Right kidney (tissue), 1 donor: ENCODE measurements at regions not wholly inside any gene's neighbourhood (a gene's known extent, or its start where the extent isn't known, plus 50 kb on each side); places are given as distances from the start of the nearest gene placed in this dataset.
A peak's percentile ranks its signal among the peaks of the same experiment; 100 is the strongest.

Experiments
- DNase-seq: peaks from one replicate; pipeline ENCODE4 v3.0.0-alpha.2; 2016

GRCh38 chr6:1086446-1087153 lies 225.3 kb upstream of the FOXQ1 start:
- DNase-seq, result no peak

- no peak for DNase-seq
Measured at GRCh38 chr6:1082285-1082935, 229.5 kb upstream of the FOXQ1 start.

DNA sequence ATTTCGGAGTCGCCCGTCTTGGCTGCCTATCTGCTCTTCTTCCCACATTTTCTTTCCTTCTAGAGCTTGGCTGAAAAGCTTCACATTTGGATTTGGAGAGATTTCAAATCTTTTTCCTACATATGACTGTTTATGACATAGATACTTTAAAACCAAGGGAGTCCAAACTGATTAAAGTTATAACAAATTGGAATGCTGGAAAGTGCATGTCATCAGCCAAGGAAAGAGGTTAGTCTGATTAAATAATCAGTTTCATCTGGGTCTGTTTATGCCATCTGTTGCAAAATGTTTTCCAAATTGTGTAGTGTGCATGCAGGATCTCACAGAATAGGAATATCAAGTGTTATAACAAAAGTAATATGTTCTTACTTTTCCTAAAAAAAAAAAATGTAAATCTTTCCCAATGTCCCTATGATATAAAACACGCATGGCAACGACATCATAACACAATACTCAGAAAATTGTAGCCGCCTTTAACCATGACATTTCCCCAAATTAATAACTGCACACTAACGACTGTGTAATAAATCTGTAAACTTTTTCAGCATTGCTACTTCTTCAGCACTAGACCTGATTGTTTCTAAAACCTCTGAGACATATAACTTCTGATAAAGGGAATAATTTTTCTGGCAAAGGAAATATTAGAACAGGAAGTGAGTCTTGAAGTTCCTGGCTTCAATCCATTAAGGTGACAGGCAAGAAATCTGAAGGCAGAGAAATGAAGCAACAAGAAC lies 230.2 kb upstream of the FOXQ1 start:
- no peak for DNase-seq

GRCh38 chr6:1080453-1081337 lies 231.2 kb upstream of the FOXQ1 start:
- DNase-seq, result no peak

GRCh38 chr6:1079525-1079924 lies 232.4 kb upstream of the FOXQ1 start:
- DNase-seq, result no peak

DNA sequence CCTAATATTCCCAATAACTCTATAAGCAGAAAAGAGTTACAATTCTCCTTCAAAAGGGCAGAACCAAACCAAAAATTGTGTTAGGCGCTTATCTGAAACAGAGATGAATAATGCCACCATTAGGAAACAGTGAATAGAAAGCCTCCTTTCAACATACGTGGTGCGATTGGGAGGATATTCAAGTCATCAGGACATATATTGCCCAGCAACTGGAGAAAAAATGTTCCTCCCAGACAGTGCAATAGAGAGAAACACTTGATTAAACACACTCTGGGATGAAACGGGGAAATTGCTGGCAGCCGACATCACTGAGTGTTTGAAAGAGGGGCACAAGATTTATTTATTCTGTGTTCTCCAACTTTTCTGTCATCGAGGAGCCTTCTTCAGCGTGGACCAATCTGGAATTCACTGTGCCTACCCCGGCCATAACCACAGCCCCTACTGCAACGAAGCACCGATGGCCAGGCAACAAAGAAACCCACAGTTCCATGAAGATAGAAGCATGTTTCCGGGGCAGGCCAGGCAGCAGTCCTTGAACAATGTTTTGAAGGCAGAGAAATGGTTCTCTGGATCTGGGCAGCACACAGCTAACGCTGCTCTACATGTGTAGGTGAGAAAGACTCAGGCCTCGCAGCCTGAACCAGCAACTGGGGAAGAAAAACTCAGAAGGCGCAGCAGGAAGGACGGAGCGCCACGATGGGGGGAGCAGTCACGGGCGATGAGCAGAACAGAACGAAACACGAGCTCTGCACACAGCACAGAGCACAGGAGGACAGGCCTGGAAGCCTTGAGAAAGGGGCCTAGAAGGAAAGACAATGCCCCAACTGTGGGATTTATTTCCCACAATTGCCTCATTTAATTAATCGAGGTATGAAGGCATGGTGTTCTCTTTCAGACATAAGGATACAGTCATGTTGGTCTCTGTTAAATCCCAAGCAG lies 234.2 kb upstream of the FOXQ1 start:
- DNase-seq, result peak; percentile 51

DNA sequence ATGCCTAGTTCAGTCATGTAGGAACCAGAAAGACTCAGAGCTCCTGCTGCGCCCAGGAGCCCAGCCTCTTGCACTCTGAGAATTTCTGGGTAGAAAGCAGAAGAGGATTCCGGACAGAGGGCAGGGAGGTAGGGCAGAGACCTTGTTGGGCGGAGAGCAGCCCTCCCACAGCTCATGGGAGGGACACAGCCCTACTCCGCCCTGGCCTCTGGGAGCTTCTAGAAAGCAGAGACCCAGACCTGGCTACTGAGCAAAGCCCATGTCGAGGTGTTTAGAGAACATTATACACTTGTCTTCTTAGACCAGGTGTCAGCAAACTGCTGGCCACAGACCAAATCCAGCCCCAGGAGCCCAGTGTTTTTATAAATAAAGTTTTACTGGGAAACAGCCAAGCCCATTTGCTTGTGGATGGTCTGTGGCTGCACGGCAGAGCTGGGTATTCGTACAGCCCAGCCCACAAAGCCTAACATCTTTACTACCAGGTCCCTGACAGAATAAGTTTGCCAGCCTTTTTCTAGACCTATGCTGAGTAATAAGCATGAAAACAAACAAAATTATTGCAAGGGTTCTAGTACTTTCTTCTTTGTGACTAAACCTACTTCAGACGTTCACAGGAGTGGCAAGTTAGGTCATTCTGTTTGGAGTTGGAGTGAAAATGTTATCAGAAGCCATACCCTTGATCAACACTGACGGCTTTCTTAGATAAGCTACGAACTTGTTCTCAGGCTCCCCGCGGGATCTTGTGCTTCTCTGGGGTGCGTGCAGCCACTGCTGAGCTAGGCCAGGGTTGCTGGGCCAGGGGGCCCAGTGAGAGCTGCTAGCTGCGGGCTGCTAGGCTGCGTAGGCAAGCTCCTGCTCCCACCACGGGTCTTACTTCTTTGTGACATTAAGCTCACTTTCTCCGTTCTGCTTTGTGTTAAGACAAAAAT lies 235.1 kb upstream of the FOXQ1 start:
- DNase-seq, result no peak

DNA sequence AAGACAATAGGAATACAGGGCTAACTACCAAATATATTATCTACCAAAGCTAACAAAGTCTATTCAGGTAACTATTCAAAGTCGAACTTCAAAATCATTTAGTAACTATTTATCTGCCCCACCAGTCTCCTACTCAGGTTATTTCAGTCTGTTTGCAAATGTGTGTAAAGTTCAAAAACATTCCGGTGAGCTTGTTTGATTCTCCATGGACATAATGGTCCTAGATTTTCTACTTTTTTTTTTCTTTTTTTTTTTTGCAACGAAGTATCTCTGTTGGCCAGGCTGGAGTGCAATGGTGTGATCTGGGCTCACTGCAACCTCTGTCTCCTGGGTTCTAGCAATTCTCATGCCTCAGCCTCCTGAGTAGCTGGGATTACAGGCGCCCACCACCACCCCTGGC lies 236.0 kb upstream of the FOXQ1 start:
- no peak for DNase-seq

DNA sequence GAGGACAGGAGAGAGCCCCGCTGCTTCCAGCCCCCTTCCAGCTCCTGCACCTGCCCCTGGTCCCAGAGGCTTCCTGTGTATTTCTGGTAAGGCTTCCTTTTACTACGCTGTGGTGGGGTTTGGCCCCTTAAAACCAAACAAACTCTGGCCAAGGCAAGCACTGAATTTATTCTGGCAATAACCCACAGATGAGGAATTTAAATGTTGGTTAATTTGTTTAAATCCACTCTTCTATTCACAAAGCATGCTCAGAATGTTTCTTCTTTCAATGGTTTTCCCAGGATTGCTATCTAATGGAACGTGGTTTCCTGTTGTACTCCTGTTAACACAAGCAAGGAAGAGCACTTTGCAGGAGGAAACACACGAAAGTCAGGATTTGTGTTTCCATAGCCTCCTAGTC lies 236.5 kb upstream of the FOXQ1 start:
- DNase-seq, result no peak

- DNase-seq, result no peak
Measured at GRCh38 chr6:1070085-1070521, 241.8 kb upstream of the FOXQ1 start.

GRCh38 chr6:1068905-1069304 lies 243.0 kb upstream of the FOXQ1 start:
- DNase-seq, result no peak

GRCh38 chr6:1068068-1068467 lies 243.8 kb upstream of the FOXQ1 start:
- DNase-seq, result no peak

DNA sequence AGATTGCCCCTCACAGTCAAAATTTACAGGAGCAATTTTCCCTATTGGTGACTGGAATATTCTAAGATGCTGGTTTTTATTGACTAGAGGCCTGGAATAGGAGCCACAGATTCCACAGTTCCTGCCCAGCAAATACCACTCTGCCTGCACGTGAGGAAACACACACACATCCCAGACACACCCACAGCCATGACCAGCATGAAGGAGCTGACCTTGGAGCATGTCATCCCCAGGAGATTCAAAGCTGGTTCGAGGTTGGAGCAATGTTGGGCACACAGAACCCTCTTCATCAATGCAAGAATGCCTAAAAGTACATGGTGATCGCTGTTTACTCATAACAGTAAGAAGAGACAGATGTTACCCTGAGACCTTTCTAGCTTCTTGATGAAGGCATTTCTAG lies 244.6 kb upstream of the FOXQ1 start:
- DNase-seq, result no peak

DNA sequence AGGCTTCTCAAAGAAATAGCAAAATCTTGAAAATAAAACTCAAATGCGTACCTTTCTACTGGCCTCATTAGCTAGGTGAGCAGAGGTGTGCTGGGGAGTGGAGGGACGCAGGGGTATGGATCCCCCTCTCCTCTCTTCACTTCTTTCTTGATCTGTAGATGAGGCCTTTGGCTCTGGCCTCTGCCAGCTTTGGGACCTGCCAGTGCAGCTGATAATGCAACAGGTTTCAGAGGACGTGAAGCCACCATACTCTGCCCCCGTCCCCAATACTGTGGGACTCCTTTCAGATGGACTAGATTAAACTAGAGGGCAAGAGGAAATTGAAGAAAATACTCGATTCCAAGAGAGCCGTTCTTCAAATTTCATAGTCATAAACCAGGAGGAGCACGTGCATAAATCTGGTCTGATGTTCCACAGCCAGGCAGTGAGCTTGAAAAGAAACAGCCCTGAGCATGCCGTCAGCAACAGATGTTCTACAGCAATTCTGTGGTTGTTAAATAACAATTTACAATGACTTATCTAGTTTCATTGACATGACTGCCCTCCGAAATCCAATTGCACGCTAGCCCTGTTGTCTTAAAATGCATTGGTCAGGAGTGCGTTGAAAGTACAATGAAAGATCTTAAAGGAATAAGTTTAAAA lies 245.3 kb upstream of the FOXQ1 start:
- no peak for DNase-seq

DNA sequence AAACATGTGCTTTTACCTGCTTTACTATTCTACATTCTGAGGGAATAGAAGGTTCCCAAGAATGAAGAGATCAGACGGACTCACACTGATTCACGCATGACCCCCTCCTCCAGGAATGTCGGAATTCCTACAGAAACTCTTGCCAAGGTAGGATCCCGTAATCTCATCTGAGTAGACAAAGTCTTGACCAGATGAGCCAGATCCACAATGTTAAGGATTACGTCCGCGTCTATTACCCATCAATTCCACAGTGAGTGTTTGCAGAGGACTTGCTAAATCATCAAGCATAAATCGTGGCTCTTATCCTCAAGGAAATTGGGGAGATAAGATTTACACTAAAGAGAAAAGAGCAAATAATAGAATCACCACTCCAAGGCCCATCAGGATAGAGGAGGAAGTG lies 245.9 kb upstream of the FOXQ1 start:
- DNase-seq, result no peak

- DNase-seq, result no peak
Measured at GRCh38 chr6:1063671-1064355, 248.1 kb upstream of the FOXQ1 start.

DNA sequence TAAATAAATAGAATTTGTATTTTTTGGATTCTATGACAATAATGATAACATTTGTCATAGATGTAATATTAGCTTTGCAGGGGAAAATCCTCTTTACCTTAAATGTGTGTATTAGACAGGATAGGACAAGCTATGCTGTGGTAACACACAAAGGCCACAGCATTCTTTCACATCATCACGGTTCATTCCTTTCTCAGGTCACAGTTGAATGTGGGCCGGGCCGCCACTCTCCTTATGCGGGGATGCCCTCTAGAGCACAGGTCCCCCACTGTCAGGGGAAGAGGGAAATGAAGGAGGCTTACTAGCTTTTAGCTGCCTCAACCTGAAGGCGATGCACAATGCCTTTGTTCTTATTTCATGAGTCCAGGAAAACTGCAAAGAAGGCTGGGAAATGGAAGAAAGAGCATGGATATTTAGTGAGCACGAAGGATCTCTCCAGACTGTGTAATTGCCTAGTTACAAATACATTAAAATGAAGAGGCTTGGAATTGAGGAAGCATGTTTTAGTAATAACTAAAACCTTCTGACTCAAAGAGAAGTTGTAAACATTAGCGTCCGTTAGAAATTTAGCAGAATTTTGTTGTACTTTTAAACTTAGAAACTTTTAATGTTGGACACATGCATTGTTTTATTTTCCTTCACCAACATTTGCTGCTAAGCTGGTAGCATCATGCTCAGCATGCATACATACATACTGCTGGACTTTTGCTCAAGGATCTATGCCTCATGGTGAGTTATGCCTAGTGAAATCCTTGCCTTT lies 248.9 kb upstream of the FOXQ1 start:
- no peak for DNase-seq

- DNase-seq, result no peak
Measured at GRCh38 chr6:1059596-1059995, 252.3 kb upstream of the FOXQ1 start.
